Endothelial cell of umbilical vein (primary cell): ENCODE measurements at regions not wholly inside any gene's neighbourhood (a gene's known extent, or its start where the extent isn't known, plus 50 kb on each side); places are given as distances from the start of the nearest gene placed in this dataset.

Experiments used
- CTCF ChIP-seq, 2 donors: IDR thresholded peaks; 1 replicate in 1 of 2; 2 replicates in 1 of 2; pipeline ENCODE4 v1.5.1; 2011; ENCODE audit warnings: low read length in 2 of 2, mild to moderate bottlenecking in 2 of 2, moderate library complexity in 2 of 2, control low read depth in 1 of 2, inconsistent platforms in 1 of 2, low read depth in 1 of 2; ENCODE audit not compliant: insufficient read depth in 1 of 2; ENCODE audit errors: extremely low read depth in 1 of 2
- EZH2 ChIP-seq: IDR thresholded peaks from 2 replicates; pipeline ENCODE4 v1.6.1; 2012; ENCODE audit warnings: borderline replicate concordance, low read depth, mild to moderate bottlenecking, moderate library complexity, low read length, inconsistent platforms; ENCODE audit not compliant: severe bottlenecking
- JUN ChIP-seq: IDR thresholded peaks from 2 replicates; pipeline ENCODE4 v1.6.1; 2011; ENCODE audit warnings: borderline replicate concordance, low read depth; ENCODE audit not compliant: insufficient read length, insufficient read depth
- POLR2AphosphoS5 ChIP-seq: IDR thresholded peaks from 2 replicates; pipeline ENCODE4 v1.6.1; 2012; ENCODE audit warnings: low read depth, mild to moderate bottlenecking, control low read depth, low read length, moderate library complexity; ENCODE audit not compliant: insufficient read depth

- TF ChIP-seq CTCF (IDR thresholded peaks at IDR 0.05; ENCODE audit: extremely low read depth in 1 of 2, insufficient read depth in 1 of 2, low read depth in 1 of 2, low read length in 2 of 2), result no peak
- no peak for TF ChIP-seq JUN
- no peak for TF ChIP-seq POLR2AphosphoS5
- TF ChIP-seq EZH2, result no peak
Measured at GRCh38 chr2:126385441-126385840, 270.5 kb upstream of the GYPC start.
